22Rv1 (cell line): ENCODE measurements at regions not wholly inside any gene's neighbourhood (a gene's known extent, or its start where the extent isn't known, plus 50 kb on each side); places are given as distances from the start of the nearest gene placed in this dataset.

Experiments
- ZFX ChIP-seq: fragments of 450-650 bp; IDR thresholded peaks from 2 replicates; pipeline ENCODE4 v1.6.1; 2017; ENCODE audit warnings: antibody characterized with exemption, borderline replicate concordance
- TF ChIP-seq, protein P1 (sequence below): fragments of 450-650 bp; IDR thresholded peaks from 2 replicates; pipeline ENCODE4 v1.5.1; 2017; ENCODE audit warnings: mild to moderate bottlenecking

DNA sequence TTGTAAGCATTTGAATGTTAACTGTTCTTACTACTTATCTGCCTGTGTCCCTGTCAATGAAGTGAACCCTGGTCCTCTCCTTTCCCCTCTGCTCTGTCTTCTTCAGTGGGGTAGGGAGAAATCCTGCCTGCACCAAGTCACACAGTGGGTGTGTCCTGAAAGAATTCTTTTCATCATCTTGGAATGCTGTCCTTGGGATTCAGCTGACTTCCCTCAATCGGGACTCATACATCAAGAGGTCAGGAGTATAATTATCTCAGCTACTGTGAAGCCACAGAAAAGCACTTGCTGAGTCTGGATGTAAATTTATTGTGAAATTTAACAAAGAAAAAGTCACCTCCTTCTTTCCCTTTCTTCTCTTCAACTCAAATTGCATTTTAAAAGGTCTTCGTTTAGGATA is 328.5 kb downstream of the SOX4 start:
- TF ChIP-seq, protein P1, sequence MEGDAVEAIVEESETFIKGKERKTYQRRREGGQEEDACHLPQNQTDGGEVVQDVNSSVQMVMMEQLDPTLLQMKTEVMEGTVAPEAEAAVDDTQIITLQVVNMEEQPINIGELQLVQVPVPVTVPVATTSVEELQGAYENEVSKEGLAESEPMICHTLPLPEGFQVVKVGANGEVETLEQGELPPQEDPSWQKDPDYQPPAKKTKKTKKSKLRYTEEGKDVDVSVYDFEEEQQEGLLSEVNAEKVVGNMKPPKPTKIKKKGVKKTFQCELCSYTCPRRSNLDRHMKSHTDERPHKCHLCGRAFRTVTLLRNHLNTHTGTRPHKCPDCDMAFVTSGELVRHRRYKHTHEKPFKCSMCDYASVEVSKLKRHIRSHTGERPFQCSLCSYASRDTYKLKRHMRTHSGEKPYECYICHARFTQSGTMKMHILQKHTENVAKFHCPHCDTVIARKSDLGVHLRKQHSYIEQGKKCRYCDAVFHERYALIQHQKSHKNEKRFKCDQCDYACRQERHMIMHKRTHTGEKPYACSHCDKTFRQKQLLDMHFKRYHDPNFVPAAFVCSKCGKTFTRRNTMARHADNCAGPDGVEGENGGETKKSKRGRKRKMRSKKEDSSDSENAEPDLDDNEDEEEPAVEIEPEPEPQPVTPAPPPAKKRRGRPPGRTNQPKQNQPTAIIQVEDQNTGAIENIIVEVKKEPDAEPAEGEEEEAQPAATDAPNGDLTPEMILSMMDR: no peak
- TF ChIP-seq ZFX: no peak
